ENCODE measurements at regions not wholly inside any gene's neighbourhood (a gene's known extent, or its start where the extent isn't known, plus 50 kb on each side); places are given as distances from the start of the nearest gene placed in this dataset.

- ATAC-seq (no peak), DNase-seq (no peak)
- H3K4me1 ChIP-seq (ENCODE audit: control insufficient read depth in 2 of 2, insufficient read depth in 2 of 2, low read length in 2 of 2), result no peaks in the 10 kb centered on the region
- CTCF ChIA-PET, result no interaction called here
- intact Hi-C loops (cut with micrococcal nuclease), result no loop called here
- Mint-ChIP-seq H3K4me3 (no peak overlapping the region), H3K36me3 (no peaks in the 10 kb centered on the region), H3K27ac (no peak overlapping the region), H3K9me3 (no peaks in the 10 kb centered on the region), H3K4me1 (peaks cover 0 to 3% (median 0%) of the 10 kb centered on the region in 7 donors), H3K27me3 (peaks cover 14 to 46% (median 33%) of the 10 kb centered on the region in 5 donors)
- no peaks in the 10 kb centered on the region for H3K27me3 ChIP-seq (ENCODE audit: control insufficient read depth in 2 of 2, insufficient read depth in 2 of 2, low read length in 2 of 2)
- no peaks in the 10 kb centered on the region for H3K36me3 ChIP-seq (ENCODE audit: control insufficient read depth in 2 of 3, insufficient read depth in 3 of 3, low read length in 3 of 3)
- H3K4me3 ChIP-seq (ENCODE audit: low read length), result no peak overlapping the region
- no peak overlapping the region for H3K27ac ChIP-seq (ENCODE audit: low read depth, low read length)
- H3K9me3 ChIP-seq (ENCODE audit: control insufficient read depth in 2 of 3, low read length in 3 of 3), result no peaks in the 10 kb centered on the region
- POLR2A ChIA-PET, result no interaction called here
These were observed 70.1 kb upstream of the FAM204A start for GRCh38 chr10:118412132-118412760.

GRCh38 chr10:118409295-118409694, 67.2 kb upstream of the FAM204A start:
- Mint-ChIP-seq H3K27me3 (peaks cover 17 to 42% (median 28%) of the 10 kb centered on the region in 5 donors), H3K4me1 (peaks cover 0 to 3% (median 0%) of the 10 kb centered on the region in 7 donors), H3K27ac (no peak overlapping the region), H3K9me3 (no peaks in the 10 kb centered on the region), H3K36me3 (no peaks in the 10 kb centered on the region), H3K4me3 (no peak overlapping the region)
- no peaks in the 10 kb centered on the region for H3K36me3 ChIP-seq (ENCODE audit: control insufficient read depth in 2 of 3, insufficient read depth in 3 of 3, low read length in 3 of 3)
- ChIA-PET POLR2A (no interaction called here), CTCF (no interaction called here)
- H3K4me3 ChIP-seq (ENCODE audit: low read length), result no peak overlapping the region
- H3K27me3 ChIP-seq (ENCODE audit: control insufficient read depth in 2 of 2, insufficient read depth in 2 of 2, low read length in 2 of 2), result no peaks in the 10 kb centered on the region
- ATAC-seq (no peak), DNase-seq (no peak)
- intact Hi-C loops (cut with micrococcal nuclease), result no loop called here
- no peak overlapping the region for H3K27ac ChIP-seq (ENCODE audit: low read depth, low read length)
- H3K4me1 ChIP-seq (ENCODE audit: control insufficient read depth in 2 of 2, insufficient read depth in 2 of 2, low read length in 2 of 2), result no peaks in the 10 kb centered on the region
- no peaks in the 10 kb centered on the region for H3K9me3 ChIP-seq (ENCODE audit: control insufficient read depth in 2 of 3, low read length in 3 of 3)

GRCh38 chr10:118408181-118408580, 66.1 kb upstream of the FAM204A start:
- Histone ChIP-seq H3K9me3 (ENCODE audit: control insufficient read depth in 2 of 3, low read length in 3 of 3) (no peaks in the 10 kb centered on the region), H3K4me3 (ENCODE audit: low read length) (no peak overlapping the region), H3K36me3 (ENCODE audit: control insufficient read depth in 2 of 3, insufficient read depth in 3 of 3, low read length in 3 of 3) (no peaks in the 10 kb centered on the region), H3K27me3 (ENCODE audit: control insufficient read depth in 2 of 2, insufficient read depth in 2 of 2, low read length in 2 of 2) (no peaks in the 10 kb centered on the region), H3K4me1 (ENCODE audit: control insufficient read depth in 2 of 2, insufficient read depth in 2 of 2, low read length in 2 of 2) (no peaks in the 10 kb centered on the region), H3K27ac (ENCODE audit: low read depth, low read length) (no peak overlapping the region)
- intact Hi-C loops (cut with micrococcal nuclease), result no loop called here
- Mint-ChIP-seq H3K9me3 (no peaks in the 10 kb centered on the region), H3K27me3 (peaks cover 14 to 39% (median 31%) of the 10 kb centered on the region in 5 donors), H3K36me3 (no peaks in the 10 kb centered on the region), H3K4me1 (peaks cover 0 to 3% (median 0%) of the 10 kb centered on the region in 7 donors), H3K27ac (no peak overlapping the region), H3K4me3 (no peak overlapping the region)
- POLR2A ChIA-PET, result no interaction called here
- no peak for ATAC-seq
- no peak for DNase-seq
- CTCF ChIA-PET, result no interaction called here

- CTCF ChIA-PET, result no interaction called here
- no peak for ATAC-seq
These were observed 65.7 kb upstream of the FAM204A start for GRCh38 chr10:118407777-118408176.

GRCh38 chr10:118407026-118407425, 64.9 kb upstream of the FAM204A start:
- no peaks in the 10 kb centered on the region for H3K36me3 Mint-ChIP-seq
- no peak for DNase-seq
- no peaks in the 10 kb centered on the region for H3K27me3 ChIP-seq (ENCODE audit: control insufficient read depth in 2 of 2, insufficient read depth in 2 of 2, low read length in 2 of 2)
- no peaks in the 10 kb centered on the region for H3K9me3 ChIP-seq (ENCODE audit: control insufficient read depth in 2 of 3, low read length in 3 of 3)
- no peak overlapping the region for H3K27ac Mint-ChIP-seq
- H3K27ac ChIP-seq (ENCODE audit: low read depth, low read length), result no peak overlapping the region
- H3K36me3 ChIP-seq (ENCODE audit: control insufficient read depth in 2 of 3, insufficient read depth in 3 of 3, low read length in 3 of 3), result no peaks in the 10 kb centered on the region
- H3K4me1 Mint-ChIP-seq, result peaks cover 0 to 3% (median 0%) of the 10 kb centered on the region in 7 donors
- peaks cover 0 to 6% (median 0%) of the 10 kb centered on the region in 11 donors for H3K9me3 Mint-ChIP-seq
- H3K4me3 Mint-ChIP-seq, result no peak overlapping the region
- POLR2A ChIA-PET, result no interaction called here
- no peaks in the 10 kb centered on the region for H3K4me1 ChIP-seq (ENCODE audit: control insufficient read depth in 2 of 2, insufficient read depth in 2 of 2, low read length in 2 of 2)
- intact Hi-C loops (cut with micrococcal nuclease), result no loop called here
- H3K4me3 ChIP-seq (ENCODE audit: low read length), result no peak overlapping the region
- CTCF ChIA-PET, result no interaction called here
- H3K27me3 Mint-ChIP-seq, result peaks cover 16 to 34% (median 24%) of the 10 kb centered on the region in 5 donors
- ATAC-seq, result no peak

More at GRCh38 chr10:118407777-118408176, 65.7 kb upstream of the FAM204A start:
- Histone ChIP-seq H3K27ac (ENCODE audit: low read depth, low read length) (no peak overlapping the region), H3K36me3 (ENCODE audit: control insufficient read depth in 2 of 3, insufficient read depth in 3 of 3, low read length in 3 of 3) (no peaks in the 10 kb centered on the region), H3K9me3 (ENCODE audit: control insufficient read depth in 2 of 3, low read length in 3 of 3) (no peaks in the 10 kb centered on the region), H3K4me3 (ENCODE audit: low read length) (no peak overlapping the region), H3K4me1 (ENCODE audit: control insufficient read depth in 2 of 2, insufficient read depth in 2 of 2, low read length in 2 of 2) (no peaks in the 10 kb centered on the region), H3K27me3 (ENCODE audit: control insufficient read depth in 2 of 2, insufficient read depth in 2 of 2, low read length in 2 of 2) (no peaks in the 10 kb centered on the region)
- no peak overlapping the region for H3K4me3 Mint-ChIP-seq
- no peaks in the 10 kb centered on the region for H3K36me3 Mint-ChIP-seq
- POLR2A ChIA-PET, result no interaction called here
- H3K27ac Mint-ChIP-seq, result no peak overlapping the region
- H3K4me1 Mint-ChIP-seq, result peaks cover 0 to 3% (median 0%) of the 10 kb centered on the region in 7 donors
- H3K27me3 Mint-ChIP-seq, result peaks cover 14 to 35% (median 31%) of the 10 kb centered on the region in 5 donors
- no peak for DNase-seq
- H3K9me3 Mint-ChIP-seq, result no peaks in the 10 kb centered on the region
- intact Hi-C loops (cut with micrococcal nuclease), result no loop called here

- H3K4me3 Mint-ChIP-seq, result no peak overlapping the region
- H3K4me1 Mint-ChIP-seq, result peaks cover 0 to 3% (median 0%) of the 10 kb centered on the region in 7 donors
- intact Hi-C loops (cut with micrococcal nuclease), result no loop called here
- Histone ChIP-seq H3K36me3 (ENCODE audit: control insufficient read depth in 2 of 3, insufficient read depth in 3 of 3, low read length in 3 of 3) (no peaks in the 10 kb centered on the region), H3K27ac (ENCODE audit: low read depth, low read length) (no peak overlapping the region), H3K27me3 (ENCODE audit: control insufficient read depth in 2 of 2, insufficient read depth in 2 of 2, low read length in 2 of 2) (no peaks in the 10 kb centered on the region), H3K4me1 (ENCODE audit: control insufficient read depth in 2 of 2, insufficient read depth in 2 of 2, low read length in 2 of 2) (no peaks in the 10 kb centered on the region), H3K9me3 (ENCODE audit: control insufficient read depth in 2 of 3, low read length in 3 of 3) (no peaks in the 10 kb centered on the region), H3K4me3 (ENCODE audit: low read length) (no peak overlapping the region)
- CTCF ChIA-PET, result no interaction called here
- H3K27ac Mint-ChIP-seq, result no peak overlapping the region
- peaks cover 0 to 9% (median 0%) of the 10 kb centered on the region in 11 donors for H3K9me3 Mint-ChIP-seq
- DNase-seq (no peak), ATAC-seq (no peak)
- H3K36me3 Mint-ChIP-seq, result no peaks in the 10 kb centered on the region
- H3K27me3 Mint-ChIP-seq, result peaks cover 17 to 34% (median 22%) of the 10 kb centered on the region in 5 donors
- POLR2A ChIA-PET, result no interaction called here
These were observed 63.8 kb upstream of the FAM204A start for GRCh38 chr10:118405928-118406327.

- peaks cover 0 to 9% (median 0%) of the 10 kb centered on the region in 11 donors for H3K9me3 Mint-ChIP-seq
- no peaks in the 10 kb centered on the region for H3K4me1 Mint-ChIP-seq
- no peaks in the 10 kb centered on the region for H3K36me3 Mint-ChIP-seq
- Histone ChIP-seq H3K4me1 (ENCODE audit: control insufficient read depth in 2 of 2, insufficient read depth in 2 of 2, low read length in 2 of 2) (no peaks in the 10 kb centered on the region), H3K9me3 (ENCODE audit: control insufficient read depth in 2 of 3, low read length in 3 of 3) (no peaks in the 10 kb centered on the region), H3K4me3 (ENCODE audit: low read length) (no peak overlapping the region), H3K36me3 (ENCODE audit: control insufficient read depth in 2 of 3, insufficient read depth in 3 of 3, low read length in 3 of 3) (no peaks in the 10 kb centered on the region), H3K27ac (ENCODE audit: low read depth, low read length) (no peak overlapping the region), H3K27me3 (ENCODE audit: control insufficient read depth in 2 of 2, insufficient read depth in 2 of 2, low read length in 2 of 2) (no peaks in the 10 kb centered on the region)
- ATAC-seq, result no peak
- DNase-seq, result no peak
- POLR2A ChIA-PET, result no interaction called here
- peaks cover 9 to 26% (median 19%) of the 10 kb centered on the region in 5 donors for H3K27me3 Mint-ChIP-seq
- CTCF ChIA-PET, result no interaction called here
- no peak overlapping the region for H3K27ac Mint-ChIP-seq
- intact Hi-C loops (cut with micrococcal nuclease), result no loop called here
- no peak overlapping the region for H3K4me3 Mint-ChIP-seq
These were observed 61.8 kb upstream of the FAM204A start for GRCh38 chr10:118403967-118404366.

Measured in naive thymus-derived CD4-positive, alpha-beta T cell (primary cell).